ENCODE measurements at regions not wholly inside any gene's neighbourhood (a gene's known extent, or its start where the extent isn't known, plus 50 kb on each side); places are given as distances from the start of the nearest gene placed in this dataset.

DNA sequence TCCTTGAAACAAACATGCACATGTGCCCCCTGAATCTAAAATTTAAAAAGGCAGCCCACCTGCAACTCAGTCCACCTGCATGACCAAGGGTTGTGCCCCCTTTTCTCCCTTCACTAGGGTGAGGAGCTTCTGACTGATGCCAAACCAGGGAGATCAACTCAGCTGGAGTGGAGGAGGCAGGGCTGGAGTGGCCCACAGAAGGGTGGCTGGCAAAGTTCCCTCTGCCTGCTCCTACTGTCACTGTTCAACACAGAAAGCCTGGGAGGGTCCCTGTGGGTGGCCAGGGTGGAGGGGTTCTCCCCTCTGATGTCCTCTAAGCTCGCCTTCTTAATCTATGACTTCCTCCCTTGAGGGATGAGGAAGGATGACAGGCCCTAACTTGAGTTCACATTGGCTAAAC lies 55.7 kb upstream of the ANTXRL start:
- H3K4me2 ChIP-seq (ENCODE audit: low read length): no peak overlapping the region
- no peaks in the 10 kb centered on the region for H3K9me3 ChIP-seq (ENCODE audit: insufficient read depth, low read length)
- no peaks in the 10 kb centered on the region for H3K27me3 ChIP-seq (ENCODE audit: low read depth, low read length)
- H3K79me2 ChIP-seq (ENCODE audit: low read length): no peaks in the 10 kb centered on the region
- no peak overlapping the region for H3K9ac ChIP-seq (ENCODE audit: low read length)
- no peak overlapping the region for H3K27ac ChIP-seq (ENCODE audit: low read length)
- peaks cover 2% of the 10 kb centered on the region; the same call in 1 of the 2 replicates for H3K4me1 ChIP-seq (ENCODE audit: low read length)
- TF ChIP-seq, protein P1, sequence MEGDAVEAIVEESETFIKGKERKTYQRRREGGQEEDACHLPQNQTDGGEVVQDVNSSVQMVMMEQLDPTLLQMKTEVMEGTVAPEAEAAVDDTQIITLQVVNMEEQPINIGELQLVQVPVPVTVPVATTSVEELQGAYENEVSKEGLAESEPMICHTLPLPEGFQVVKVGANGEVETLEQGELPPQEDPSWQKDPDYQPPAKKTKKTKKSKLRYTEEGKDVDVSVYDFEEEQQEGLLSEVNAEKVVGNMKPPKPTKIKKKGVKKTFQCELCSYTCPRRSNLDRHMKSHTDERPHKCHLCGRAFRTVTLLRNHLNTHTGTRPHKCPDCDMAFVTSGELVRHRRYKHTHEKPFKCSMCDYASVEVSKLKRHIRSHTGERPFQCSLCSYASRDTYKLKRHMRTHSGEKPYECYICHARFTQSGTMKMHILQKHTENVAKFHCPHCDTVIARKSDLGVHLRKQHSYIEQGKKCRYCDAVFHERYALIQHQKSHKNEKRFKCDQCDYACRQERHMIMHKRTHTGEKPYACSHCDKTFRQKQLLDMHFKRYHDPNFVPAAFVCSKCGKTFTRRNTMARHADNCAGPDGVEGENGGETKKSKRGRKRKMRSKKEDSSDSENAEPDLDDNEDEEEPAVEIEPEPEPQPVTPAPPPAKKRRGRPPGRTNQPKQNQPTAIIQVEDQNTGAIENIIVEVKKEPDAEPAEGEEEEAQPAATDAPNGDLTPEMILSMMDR (IDR thresholded peaks at IDR 0.05; ENCODE audit: low read depth, low read length): no peak
- no peak for TF ChIP-seq EZH2phosphoT487 (IDR thresholded peaks at IDR 0.05; ENCODE audit: low read depth)
- H2AFZ ChIP-seq (ENCODE audit: low read depth, low read length): no peak overlapping the region
- H3K36me3 ChIP-seq (replicated peaks; ENCODE audit: low read depth, low read length): no peaks in the 10 kb centered on the region
- no peak overlapping the region for H3K4me3 ChIP-seq (ENCODE audit: low read length)
- H4K20me1 ChIP-seq (ENCODE audit: insufficient read depth, low read length): no peaks in the 10 kb centered on the region

DNA sequence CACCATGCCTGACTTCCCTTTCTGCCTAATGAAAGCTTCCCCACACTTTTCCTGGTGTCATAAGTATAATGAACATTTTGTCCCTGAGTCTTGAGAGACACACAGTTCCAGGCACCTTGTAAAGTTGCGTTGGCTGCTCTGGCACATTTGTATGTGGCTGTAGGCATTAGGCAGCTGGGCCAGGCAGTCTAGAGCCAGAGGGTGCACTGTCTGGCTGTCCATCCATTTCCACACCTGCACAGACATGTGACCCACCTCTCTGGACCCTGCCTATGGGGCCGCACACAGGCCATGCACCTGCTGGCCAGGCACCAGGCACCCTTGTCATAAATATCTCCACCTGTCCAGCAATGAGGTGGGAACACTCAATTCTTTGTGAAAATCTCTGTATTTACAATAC lies 54.7 kb upstream of the ANTXRL start:
- Histone ChIP-seq H2AFZ (ENCODE audit: low read depth, low read length) (no peak overlapping the region), H3K79me2 (ENCODE audit: low read length) (no peaks in the 10 kb centered on the region), H3K9me3 (ENCODE audit: insufficient read depth, low read length) (no peaks in the 10 kb centered on the region), H4K20me1 (ENCODE audit: insufficient read depth, low read length) (no peaks in the 10 kb centered on the region), H3K4me1 (ENCODE audit: low read length) (peaks cover 2% of the 10 kb centered on the region; the same call in 1 of the 2 replicates), H3K9ac (ENCODE audit: low read length) (no peak overlapping the region), H3K4me3 (ENCODE audit: low read length) (no peak overlapping the region), H3K4me2 (ENCODE audit: low read length) (no peak overlapping the region), H3K27me3 (ENCODE audit: low read depth, low read length) (no peaks in the 10 kb centered on the region), H3K27ac (ENCODE audit: low read length) (no peak overlapping the region), H3K36me3 (replicated peaks; ENCODE audit: low read depth, low read length) (no peaks in the 10 kb centered on the region)
- TF ChIP-seq EZH2phosphoT487 (IDR thresholded peaks at IDR 0.05; ENCODE audit: low read depth): no peak
- TF ChIP-seq, protein P1 (IDR thresholded peaks at IDR 0.05; ENCODE audit: low read depth, low read length): no peak

DNA sequence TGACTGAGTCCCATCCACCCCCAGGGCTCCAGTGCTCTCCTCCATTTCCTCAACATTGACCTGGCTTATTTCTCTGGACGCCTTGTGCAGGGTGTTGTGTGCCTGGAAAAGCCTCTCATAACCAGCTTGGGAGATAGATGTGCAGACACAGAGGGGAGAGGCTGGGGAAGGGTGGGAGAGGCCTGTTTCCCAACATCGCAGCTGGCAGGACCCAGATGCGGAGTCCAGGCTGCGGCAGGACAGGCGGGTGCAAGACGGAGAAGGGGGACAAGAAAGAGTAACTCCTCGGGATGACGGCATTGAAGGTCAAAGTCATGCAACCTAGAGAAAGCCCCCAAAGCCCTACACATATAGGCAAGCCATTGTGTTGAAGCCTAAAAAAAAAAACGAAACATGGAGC lies 54.1 kb upstream of the ANTXRL start:
- no peaks in the 10 kb centered on the region for H4K20me1 ChIP-seq (ENCODE audit: insufficient read depth, low read length)
- H3K27me3 ChIP-seq (ENCODE audit: low read depth, low read length): no peaks in the 10 kb centered on the region
- H3K4me2 ChIP-seq (ENCODE audit: low read length): no peak overlapping the region
- H3K9ac ChIP-seq (ENCODE audit: low read length): no peak overlapping the region
- no peak overlapping the region for H3K27ac ChIP-seq (ENCODE audit: low read length)
- TF ChIP-seq EZH2phosphoT487 (IDR thresholded peaks at IDR 0.05; ENCODE audit: low read depth): no peak
- TF ChIP-seq, protein P1 (IDR thresholded peaks at IDR 0.05; ENCODE audit: low read depth, low read length): no peak
- H3K4me1 ChIP-seq (ENCODE audit: low read length): peaks cover 2% of the 10 kb centered on the region; the same call in 1 of the 2 replicates
- no peak overlapping the region for H3K4me3 ChIP-seq (ENCODE audit: low read length)
- no peaks in the 10 kb centered on the region for H3K79me2 ChIP-seq (ENCODE audit: low read length)
- H3K36me3 ChIP-seq (replicated peaks; ENCODE audit: low read depth, low read length): no peaks in the 10 kb centered on the region
- H3K9me3 ChIP-seq (ENCODE audit: insufficient read depth, low read length): no peaks in the 10 kb centered on the region
- no peak overlapping the region for H2AFZ ChIP-seq (ENCODE audit: low read depth, low read length)

DNA sequence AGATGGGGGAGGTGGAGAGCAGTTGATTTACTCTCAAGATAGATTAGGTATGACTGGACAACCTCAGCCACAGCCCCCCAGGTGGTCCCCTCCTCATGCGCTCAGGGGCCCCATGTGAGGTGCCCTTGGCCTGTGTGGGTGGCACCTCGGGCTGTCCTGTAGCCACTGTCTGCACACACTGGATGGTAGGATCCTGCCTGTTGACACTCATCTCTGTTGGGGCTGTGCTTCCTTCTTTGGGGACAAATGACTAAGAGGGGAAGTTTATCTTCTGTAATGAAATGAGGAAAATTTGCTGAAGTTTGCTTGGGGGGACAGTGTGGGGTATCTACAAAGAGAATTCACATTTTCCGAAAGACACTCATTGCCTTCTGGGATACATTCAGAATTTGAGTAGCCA lies 53.6 kb upstream of the ANTXRL start:
- Histone ChIP-seq H3K4me3 (ENCODE audit: low read length) (no peak overlapping the region), H3K27ac (ENCODE audit: low read length) (no peak overlapping the region), H3K9ac (ENCODE audit: low read length) (no peak overlapping the region), H4K20me1 (ENCODE audit: insufficient read depth, low read length) (no peaks in the 10 kb centered on the region), H3K27me3 (ENCODE audit: low read depth, low read length) (no peaks in the 10 kb centered on the region), H3K9me3 (ENCODE audit: insufficient read depth, low read length) (no peaks in the 10 kb centered on the region), H3K4me1 (ENCODE audit: low read length) (peaks cover 2% of the 10 kb centered on the region; the same call in 1 of the 2 replicates), H3K4me2 (ENCODE audit: low read length) (no peak overlapping the region), H3K36me3 (replicated peaks; ENCODE audit: low read depth, low read length) (no peaks in the 10 kb centered on the region), H2AFZ (ENCODE audit: low read depth, low read length) (no peak overlapping the region), H3K79me2 (ENCODE audit: low read length) (no peaks in the 10 kb centered on the region)
- TF ChIP-seq EZH2phosphoT487 (IDR thresholded peaks at IDR 0.05; ENCODE audit: low read depth): no peak
- TF ChIP-seq, protein P1 (IDR thresholded peaks at IDR 0.05; ENCODE audit: low read depth, low read length): no peak
